Mammary epithelial cell (primary cell): ENCODE measurements at regions not wholly inside any gene's neighbourhood (a gene's known extent, or its start where the extent isn't known, plus 50 kb on each side); places are given as distances from the start of the nearest gene placed in this dataset.

Experiments used
- CTCF ChIP-seq, 2 donors: IDR thresholded peaks in 1 of 2; conservative IDR thresholded peaks in 1 of 2; 2 replicates each; pipeline ENCODE4 v1.5.1; 2011 to 2012; ENCODE audit warnings: inconsistent platforms in 2 of 2, low read length in 2 of 2, mild to moderate bottlenecking in 2 of 2, control low read depth in 1 of 2, low read depth in 1 of 2; ENCODE audit not compliant: insufficient read depth in 1 of 2; ENCODE audit errors: extremely low read depth in 1 of 2
- EZH2 ChIP-seq: IDR thresholded peaks from 2 replicates; pipeline ENCODE4 v1.6.1; 2012; ENCODE audit warnings: low read length, inconsistent platforms, borderline replicate concordance

- TF ChIP-seq CTCF (conservative IDR thresholded peaks at IDR 0.05 in 1 of 2, IDR thresholded peaks at IDR 0.05 in 1 of 2; ENCODE audit: extremely low read depth in 1 of 2, insufficient read depth in 1 of 2, low read depth in 1 of 2, low read length in 2 of 2) (no peak), EZH2 (no peak)
These were observed 485.7 kb downstream of the TXNL1 start for GRCh38 chr18:56152551-56153310.
